OCI-LY1 (cell line): ENCODE measurements at regions not wholly inside any gene's neighbourhood (a gene's known extent, or its start where the extent isn't known, plus 50 kb on each side); places are given as distances from the start of the nearest gene placed in this dataset.

Experiments used
- H2AFZ ChIP-seq: fragments of 200-600 bp; sonication (generic), shearing (Covaris generic); 2 replicates; pipeline ENCODE4 v1.6.0; 2014; ENCODE audit warnings: antibody characterized with exemption, mild to moderate bottlenecking, low read length
- H3F3A ChIP-seq: fragments of 200-600 bp; sonication (generic), shearing (Covaris generic); 2 replicates; pipeline ENCODE4 v1.6.0; 2014; ENCODE audit warnings: mild to moderate bottlenecking, antibody characterized with exemption, low read length, moderate library complexity; ENCODE audit not compliant: insufficient read depth
- H3K27ac ChIP-seq: fragments of 200-600 bp; sonication (generic); 2 replicates; pipeline ENCODE4 v1.5.1; 2014; ENCODE audit warnings: low read length, mixed run types, mild to moderate bottlenecking, low read depth; ENCODE audit not compliant: poor library complexity, severe bottlenecking
- H3K27me3 ChIP-seq: fragments of 200-600 bp; sonication (generic); 2 replicates; pipeline ENCODE4 v1.6.0; 2014; ENCODE audit warnings: antibody characterized with exemption, mild to moderate bottlenecking, low read length, moderate library complexity; ENCODE audit not compliant: insufficient read depth
- H3K36me3 ChIP-seq: fragments of 200-600 bp; sonication (generic); 2 replicates; pipeline ENCODE4 v1.6.1; 2014; ENCODE audit warnings: mild to moderate bottlenecking, antibody characterized with exemption, low read length, moderate library complexity, mixed read lengths; ENCODE audit not compliant: insufficient read depth
- H3K4me1 ChIP-seq: fragments of 200-600 bp; sonication (generic); 2 replicates; pipeline ENCODE4 v1.5.1; 2014; ENCODE audit warnings: mild to moderate bottlenecking, low read length, moderate library complexity; ENCODE audit not compliant: insufficient read depth, severe bottlenecking
- H3K4me2 ChIP-seq: fragments of 200-600 bp; sonication (generic), shearing (Covaris generic); 2 replicates; pipeline ENCODE4 v1.6.1; 2014; ENCODE audit warnings: low read length
- H3K4me3 ChIP-seq: fragments of 200-600 bp; sonication (generic); 2 replicates; pipeline ENCODE4 v1.5.1; 2014; ENCODE audit warnings: low read length, low read depth, mild to moderate bottlenecking, mixed read lengths; ENCODE audit not compliant: poor library complexity, severe bottlenecking
- H3K79me2 ChIP-seq: fragments of 200-600 bp; shearing (Covaris generic); 2 replicates; pipeline ENCODE4 v1.6.1; 2016; ENCODE audit warnings: mixed run types, low read length, mixed read lengths; ENCODE audit not compliant: insufficient read depth
- H3K9ac ChIP-seq: fragments of 200-600 bp; sonication (generic), shearing (Covaris generic); 2 replicates; pipeline ENCODE4 v1.6.1; 2014; ENCODE audit warnings: mild to moderate bottlenecking, low read length, mixed read lengths
- H3K9me2 ChIP-seq: fragments of 200-600 bp; sonication (generic), shearing (Covaris generic); 2 replicates; pipeline ENCODE4 v1.6.1; 2014; ENCODE audit warnings: low read depth, mild to moderate bottlenecking, low read length, mixed read lengths
- H3K9me3 ChIP-seq: fragments of 200-600 bp; shearing (Covaris generic); 2 replicates; pipeline ENCODE4 v1.6.1; 2014; ENCODE audit warnings: low read length, mixed read lengths
- H4K20me1 ChIP-seq: fragments of 200-600 bp; sonication (generic), shearing (Covaris generic); 2 replicates; pipeline ENCODE4 v1.6.0; 2016; ENCODE audit warnings: mild to moderate bottlenecking, low read length; ENCODE audit not compliant: insufficient read depth
- CTCF ChIP-seq: fragments of 200-600 bp; sonication (generic), shearing (Covaris generic); IDR thresholded peaks from 2 replicates; pipeline ENCODE4 v1.5.1; 2017; ENCODE audit warnings: mild to moderate bottlenecking, antibody characterized with exemption, low read length, moderate library complexity, mixed read lengths
- EZH2 ChIP-seq: fragments of 200-600 bp; sonication (generic), shearing (Covaris generic); IDR thresholded peaks from 2 replicates; pipeline ENCODE4 v1.8.0; 2017; ENCODE audit warnings: borderline replicate concordance, mixed run types, mild to moderate bottlenecking, antibody characterized with exemption, low read length, moderate library complexity, mixed read lengths

DNA sequence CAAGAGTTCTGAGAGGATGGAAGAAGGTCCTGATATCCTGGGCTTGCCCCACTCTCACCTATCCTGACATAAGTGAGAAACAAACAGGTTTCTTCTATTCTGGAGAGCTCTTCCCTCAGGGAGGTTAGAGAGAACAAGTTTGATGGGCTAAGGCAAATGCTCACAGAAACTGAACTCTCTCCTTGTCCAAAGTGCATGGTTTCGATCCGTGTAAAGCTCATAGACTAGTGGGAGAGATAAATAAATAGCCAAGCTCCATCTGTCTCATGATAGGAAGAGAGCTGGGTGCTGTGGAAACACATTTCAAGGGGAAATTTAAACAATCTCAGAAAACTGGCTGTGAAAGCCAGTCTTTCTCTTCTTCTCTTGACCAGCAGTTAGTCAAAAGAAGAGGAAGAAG lies 459.5 kb upstream of the LARGE1 start:
- no peak overlapping the region for H3K4me3 ChIP-seq

DNA sequence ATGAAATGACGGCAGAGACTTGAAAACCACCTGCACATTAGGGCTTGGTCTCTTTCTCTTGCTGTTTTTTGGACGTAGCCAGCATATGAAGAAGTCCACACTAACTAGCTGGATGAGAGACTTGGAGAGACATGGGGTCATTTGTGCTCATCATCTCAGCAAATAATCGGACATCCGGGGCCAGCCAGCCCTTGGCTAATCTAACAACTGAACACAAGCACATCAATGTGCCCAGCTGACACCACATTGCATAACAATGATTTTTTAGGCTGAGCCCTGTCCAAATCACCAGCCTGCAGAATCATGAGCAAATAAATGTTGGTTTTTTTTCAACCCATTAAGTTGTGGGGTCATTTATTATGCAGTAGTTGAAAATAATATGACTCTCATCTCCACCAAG lies 460.3 kb upstream of the LARGE1 start:
- TF ChIP-seq CTCF (no peak), EZH2 (no peak)
- Histone ChIP-seq H3K79me2 (no peaks in the 10 kb centered on the region), H3K36me3 (no peaks in the 10 kb centered on the region)

More for the DNA sequence above, 459.5 kb upstream of the LARGE1 start:
- Histone ChIP-seq H3K36me3 (no peaks in the 10 kb centered on the region), H3K4me1 (no peaks in the 10 kb centered on the region), H3K4me2 (no peak overlapping the region), H3F3A (no peaks in the 10 kb centered on the region), H3K27ac (no peak overlapping the region), H3K79me2 (no peaks in the 10 kb centered on the region), H2AFZ (no peak overlapping the region), H3K9ac (no peak overlapping the region), H3K27me3 (no peaks in the 10 kb centered on the region), H3K9me3 (no peaks in the 10 kb centered on the region), H3K9me2 (no peaks in the 10 kb centered on the region), H4K20me1 (no peaks in the 10 kb centered on the region)
- TF ChIP-seq EZH2 = no peak
- TF ChIP-seq CTCF = no peak

DNA sequence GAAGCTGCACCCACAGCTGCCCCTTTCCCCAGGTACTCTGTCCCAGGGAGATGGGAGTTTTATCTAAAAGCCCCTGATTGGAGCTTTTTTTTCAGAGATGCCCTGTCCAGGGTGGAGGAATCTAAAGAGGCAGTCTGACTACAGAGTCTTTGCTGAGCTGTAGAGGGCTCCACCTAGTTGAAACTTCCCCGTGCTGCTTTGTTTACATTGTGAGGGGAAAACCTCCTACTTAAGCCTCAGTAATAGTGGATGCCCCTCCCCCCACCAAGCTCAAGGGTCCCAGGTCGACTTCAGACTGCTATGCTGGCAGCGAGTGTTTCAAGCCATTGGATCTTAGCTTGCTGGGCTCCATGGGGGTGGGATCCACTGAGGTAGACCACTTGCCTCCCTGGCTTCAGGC lies 470.1 kb upstream of the LARGE1 start:
- H3K9me3 ChIP-seq = no peaks in the 10 kb centered on the region
- H3K4me3 ChIP-seq = no peak overlapping the region
- TF ChIP-seq EZH2 (no peak), CTCF (no peak)

More for the DNA sequence above, 460.3 kb upstream of the LARGE1 start:
- Histone ChIP-seq H3K27ac (no peak overlapping the region), H3K4me2 (no peak overlapping the region), H3K9ac (no peak overlapping the region), H3K4me1 (no peaks in the 10 kb centered on the region), H4K20me1 (no peaks in the 10 kb centered on the region), H3K4me3 (no peak overlapping the region), H3F3A (no peaks in the 10 kb centered on the region), H3K9me2 (no peaks in the 10 kb centered on the region), H3K27me3 (no peaks in the 10 kb centered on the region), H3K9me3 (no peaks in the 10 kb centered on the region), H2AFZ (no peak overlapping the region)

More for the DNA sequence above, 470.1 kb upstream of the LARGE1 start:
- Histone ChIP-seq H3K27ac (no peak overlapping the region), H3K27me3 (no peaks in the 10 kb centered on the region), H3K9ac (no peak overlapping the region), H3K4me2 (no peak overlapping the region), H3K9me2 (no peaks in the 10 kb centered on the region), H3K79me2 (no peaks in the 10 kb centered on the region), H3K36me3 (no peaks in the 10 kb centered on the region), H2AFZ (no peak overlapping the region), H3F3A (no peaks in the 10 kb centered on the region), H3K4me1 (no peaks in the 10 kb centered on the region), H4K20me1 (no peaks in the 10 kb centered on the region)
